K562 (cell line): ENCODE measurements at regions not wholly inside any gene's neighbourhood (a gene's known extent, or its start where the extent isn't known, plus 50 kb on each side); places are given as distances from the start of the nearest gene placed in this dataset.

Experiments
- ATAC-seq: fragments of 200-7000 bp; cut with Tn5 transposase; 3 replicates; pipeline ENCODE4 v1.9.1; 2020; ENCODE audit warnings: moderate library complexity
- BruUV-seq: library from RNA; stranded (reverse); fragments of 400-500 nt; replicated peaks from 2 replicates; lab custom pipeline; 2021; lab: Mats Ljungman, UMichigan
- CTCF ChIA-PET: fragments of 300-600 bp; formaldehyde crosslinking; extraction: SDS; loops from one replicate; lab custom pipeline; 2021; ENCODE audit warnings: low intra/inter-chr PET ratio; lab: Yijun Ruan, JAX
- POLR2A ChIA-PET: fragments of 300-600, 350-650 bp; sonication (Branson Sonifier 250); formaldehyde crosslinking; extraction: SDS; loops from one replicate; lab custom pipeline; 2021; ENCODE audit warnings: antibody characterized with exemption, inconsistent platforms; lab: Yijun Ruan, JAX
- DNase-seq, 4 experiments: peaks; one replicate each; pipeline versions ENCODE4 v3.0.0 to v3.0.0-alpha.2; 2011 to 2018; ENCODE audit warnings: low spot score in 3 of 4, mixed read lengths in 3 of 4; ENCODE audit errors: extremely low read depth in 1 of 4
- FAIRE-seq: peaks from 2 replicates; lab custom pipeline; 2011; peaks lifted over from hg19 to GRCh38; lab: Jason Lieb, UNC
- H2AFZ ChIP-seq: 2 replicates; pipeline ENCODE4 v1.6.0; 2011; ENCODE audit warnings: low read depth, low read length, control low read depth, inconsistent platforms
- H3K27ac ChIP-seq: fragments of 200-600 bp; 3 replicates; pipeline ENCODE4 v1.8.0; 2011; ENCODE audit warnings: low read depth, mild to moderate bottlenecking, control low read depth, inconsistent platforms, low read length, moderate library complexity, mixed read lengths; ENCODE audit errors: extremely low read depth
- H3K27me3 ChIP-seq, 2 experiments: fragments of 300-600 bp in 1 of 2; 2 replicates in 1 of 2; 3 replicates in 1 of 2; pipeline versions ENCODE4 v1.6.0 to v1.8.0; 2011; ENCODE audit warnings: inconsistent platforms in 2 of 2, low read length in 2 of 2, mild to moderate bottlenecking in 1 of 2, mixed read lengths in 1 of 2, moderate library complexity in 1 of 2; ENCODE audit not compliant: control insufficient read depth in 2 of 2, insufficient read depth in 2 of 2
- H3K36me3 ChIP-seq: fragments of 300-600 bp; 3 replicates; pipeline ENCODE4 v1.8.0; 2011; ENCODE audit warnings: mild to moderate bottlenecking, low read length, inconsistent platforms; ENCODE audit not compliant: control insufficient read depth, insufficient read depth
- H3K4me1 ChIP-seq, 2 experiments: fragments of 200-600 bp in 1 of 2; replicated peaks in 1 of 2; 2 replicates in 1 of 2; 3 replicates in 1 of 2; pipeline versions ENCODE4 v1.5.1 to v1.8.0; 2011; ENCODE audit warnings: inconsistent platforms in 2 of 2, low read length in 2 of 2, mild to moderate bottlenecking in 1 of 2, mixed read lengths in 1 of 2, moderate library complexity in 1 of 2; ENCODE audit not compliant: control insufficient read depth in 2 of 2, insufficient read depth in 2 of 2
- H3K4me2 ChIP-seq: 2 replicates; pipeline ENCODE4 v1.6.1; 2011; ENCODE audit warnings: low read length, control low read depth, inconsistent platforms, mixed read lengths; ENCODE audit not compliant: insufficient read depth
- H3K4me3 ChIP-seq: fragments of 200-600 bp; sonication (generic), shearing (Covaris generic); 2 replicates; pipeline ENCODE4 v1.5.1; 2016; ENCODE audit warnings: control low read depth, inconsistent platforms
- H3K79me2 ChIP-seq: fragments of 200-600 bp; 3 replicates; pipeline ENCODE4 v1.8.0; 2011; ENCODE audit warnings: low read length, inconsistent platforms; ENCODE audit not compliant: control insufficient read depth, insufficient read depth
- H3K9ac ChIP-seq, 2 experiments: 2 replicates each; pipeline versions ENCODE4 v1.6.0 to v1.6.1; 2011; ENCODE audit warnings: low read depth in 2 of 2, low read length in 2 of 2, control low read depth in 1 of 2, inconsistent platforms in 1 of 2, mild to moderate bottlenecking in 1 of 2, mixed read lengths in 1 of 2; ENCODE audit not compliant: insufficient read depth in 1 of 2
- H3K9me1 ChIP-seq: one replicate; pipeline ENCODE4 v1.6.0; 2011; ENCODE audit warnings: inconsistent platforms, mild to moderate bottlenecking, low read length, moderate library complexity; ENCODE audit not compliant: control insufficient read depth, insufficient read depth
- H3K9me3 ChIP-seq: replicated peaks from 2 replicates; pipeline ENCODE4 v1.5.1; 2011; ENCODE audit warnings: low read depth, low read length, inconsistent platforms; ENCODE audit not compliant: control insufficient read depth, insufficient read depth
- H4K20me1 ChIP-seq: replicated peaks from 2 replicates; pipeline ENCODE4 v1.6.1; 2011; ENCODE audit warnings: low read length, inconsistent platforms, mixed read lengths; ENCODE audit not compliant: control insufficient read depth, insufficient read depth
- CAMTA2 ChIP-seq: fragments of 250-450 bp; sonication (Bioruptor Pico); conservative IDR thresholded peaks from 2 replicates; pipeline ENCODE4 v1.5.1; 2022
- CREBBP ChIP-seq: IDR thresholded peaks from one replicate; pipeline ENCODE4 v1.6.1; 2012; ENCODE audit warnings: low read depth, mild to moderate bottlenecking, control low read depth, inconsistent platforms, low read length
- DIDO1 ChIP-seq: fragments of 450-650 bp; IDR thresholded peaks from 2 replicates; pipeline ENCODE4 v1.6.1; 2016; ENCODE audit warnings: low read depth, missing biosample characterization, missing genetic modification characterization
- DPF2 ChIP-seq: fragments of 450-650 bp; IDR thresholded peaks from 2 replicates; pipeline ENCODE4 v1.6.1; 2016
- EGR1 ChIP-seq: fragments of 450-650 bp; conservative IDR thresholded peaks from 2 replicates; pipeline ENCODE4 v1.6.1; 2017; ENCODE audit warnings: mild to moderate bottlenecking
- GTF2A2 ChIP-seq: IDR thresholded peaks from 2 replicates; pipeline ENCODE4 v1.6.1; 2016; ENCODE audit warnings: mild to moderate bottlenecking, missing genetic modification characterization, missing compliant biosample characterization
- HDAC3 ChIP-seq: fragments of 450-650 bp; IDR thresholded peaks from 2 replicates; pipeline ENCODE4 v1.6.1; 2018; ENCODE audit warnings: borderline replicate concordance, mild to moderate bottlenecking, moderate library complexity; ENCODE audit not compliant: partially characterized antibody
- PTTG1 ChIP-seq: fragments of 450-650 bp; IDR thresholded peaks from 2 replicates; pipeline ENCODE4 v1.6.1; 2016; ENCODE audit warnings: low read depth, mild to moderate bottlenecking, missing genetic modification characterization, missing compliant biosample characterization
- RBFOX2 ChIP-seq: fragments of 200-400 bp; formaldehyde crosslinking; IDR thresholded peaks from 2 replicates; pipeline ENCODE4 v1.6.1; 2017; ENCODE audit warnings: low read depth, mild to moderate bottlenecking, low read length, moderate library complexity
- SMAD2 ChIP-seq: fragments of 150-350 bp; IDR thresholded peaks from 2 replicates; pipeline ENCODE4 v1.6.1; 2014; ENCODE audit warnings: low read depth, mild to moderate bottlenecking, low read length
- SMARCA4 ChIP-seq: fragments of 450-650 bp; IDR thresholded peaks from 2 replicates; pipeline ENCODE4 v1.6.1; 2016
- TCF7 ChIP-seq: sonication (generic); IDR thresholded peaks from 2 replicates; pipeline ENCODE4 v1.6.1; 2016; ENCODE audit warnings: antibody characterized with exemption, borderline replicate concordance
- TSHZ1 ChIP-seq: fragments of 250-450 bp; sonication (Bioruptor Pico); IDR thresholded peaks from 2 replicates; pipeline ENCODE4 v1.4.0; 2020; ENCODE audit warnings: mild to moderate bottlenecking, moderate library complexity
- ZC3H8 ChIP-seq: fragments of 450-650 bp; IDR thresholded peaks from 2 replicates; pipeline ENCODE4 v1.6.1; 2017
- ZHX1 ChIP-seq: fragments of 150-350 bp; conservative IDR thresholded peaks from 2 replicates; pipeline ENCODE4 v1.6.1; 2014; ENCODE audit warnings: low read length
- WGBS: fragments of 100-300 bp; shearing (Covaris generic); methylation state at CpG from one replicate; pipeline ENCODE4 v1.1.6; 2016; ENCODE audit warnings: low coverage, mixed read lengths; ENCODE audit not compliant: insufficient coverage; ENCODE audit errors: missing lambda C conversion rate; 5-methylcytosine and 5-hydroxymethylcytosine counted together
- in situ Hi-C: fragments of 300-500 bp; cut with MboI; formaldehyde crosslinking; loops from 4 replicates; pipeline ENCODE4 v1.15.0; 2018; ENCODE audit warnings: inconsistent platforms, mixed read lengths
- intact Hi-C: fragments of 100-400 bp; cut with micrococcal nuclease; formaldehyde crosslinking; loops from 2 replicates; pipeline ENCODE4 v1.14.2; 2022

- no peak for FAIRE-seq
- CTCF ChIA-PET: no interaction called here
- Histone ChIP-seq H4K20me1 (no peaks in the 10 kb centered on the region), H3K36me3 (no peaks in the 10 kb centered on the region), H3K4me1 (no peaks in the 10 kb centered on the region), H3K4me3 (no peak overlapping the region), H3K27ac (no peak overlapping the region), H3K79me2 (no peaks in the 10 kb centered on the region), H3K9me3 (no peaks in the 10 kb centered on the region), H3K27me3 (no peaks in the 10 kb centered on the region), H3K9me1 (no peaks in the 10 kb centered on the region), H3K4me2 (no peak overlapping the region), H3K9ac (no peak overlapping the region), H2AFZ (no peak overlapping the region)
- intact Hi-C loops: no loop called here
- POLR2A ChIA-PET: no interaction called here
- TF ChIP-seq PTTG1 (tag) (no peak), TCF7 (no peak), RBFOX2 (no peak), CAMTA2 (CRISPR knock-in tag) (no peak), CREBBP (no peak), ZHX1 (no peak), EGR1 (no peak), TSHZ1 (CRISPR knock-in tag) (no peak), GTF2A2 (tag) (no peak), HDAC3 (no peak), DPF2 (no peak), DIDO1 (tag) (no peak), ZC3H8 (no peak), SMARCA4 (no peak), SMAD2 (no peak)
- no TSS peak for BruUV-seq
- no peak for DNase-seq
- 4% methylated on average over 6 of the region's 6 CpGs for WGBS
- no peak for ATAC-seq
- in situ Hi-C loops: no loop called here
These were observed 700.3 kb downstream of the TNS3 start for GRCh38 chr7:46881507-46882127.
